CD4-positive, alpha-beta T cell treated with Interleukin-17A for 4 hours (primary cell): ENCODE measurements at regions not wholly inside any gene's neighbourhood (a gene's known extent, or its start where the extent isn't known, plus 50 kb on each side); places are given as distances from the start of the nearest gene placed in this dataset.
"Not testable (repeated sequence)": the region's sequence is repeated elsewhere in the genome, so short reads cannot be mapped to it uniquely, and the experiment has no call there.

Experiments
- DNase-seq: peaks from one replicate; pipeline ENCODE4 v3.0.0-alpha.2; 2020; ENCODE audit warnings: mixed read lengths

- not testable (repeated sequence) for DNase-seq
Observed at GRCh38 chr13:108074429-108074828, 140.9 kb downstream of the LIG4 start.

GRCh38 chr13:108070925-108071324 lies 144.4 kb downstream of the LIG4 start:
- no peak for DNase-seq

GRCh38 chr13:108070491-108070890 lies 144.8 kb downstream of the LIG4 start:
- peak; percentile 6 for DNase-seq

- no peak for DNase-seq
Observed at GRCh38 chr13:108069521-108070210, 145.7 kb downstream of the LIG4 start.

- not testable (repeated sequence) for DNase-seq
Observed at GRCh38 chr13:108064372-108064771, 151.0 kb downstream of the LIG4 start.

GRCh38 chr13:108060111-108060510 lies 155.2 kb downstream of the LIG4 start:
- no peak for DNase-seq

- no peak for DNase-seq
Observed at GRCh38 chr13:108056278-108056677, 159.1 kb downstream of the LIG4 start.

- DNase-seq: no peak
Observed at GRCh38 chr13:108049211-108049610, 166.1 kb downstream of the LIG4 start.

GRCh38 chr13:108044954-108045353 lies 170.4 kb downstream of the LIG4 start:
- no peak for DNase-seq

- DNase-seq: not testable (repeated sequence)
Observed at GRCh38 chr13:108042866-108043265, 172.5 kb downstream of the LIG4 start.

GRCh38 chr13:108037348-108037747 lies 178.0 kb downstream of the LIG4 start:
- DNase-seq: no peak

- no peak for DNase-seq
Observed at GRCh38 chr13:108036411-108036932, 178.9 kb downstream of the LIG4 start.

GRCh38 chr13:108034909-108035410 lies 180.4 kb downstream of the LIG4 start:
- no peak for DNase-seq

- DNase-seq: no peak
Observed at GRCh38 chr13:108033800-108034707, 181.3 kb downstream of the LIG4 start.

- no peak for DNase-seq
Observed at GRCh38 chr13:108031865-108032264, 183.5 kb downstream of the LIG4 start.

- no peak for DNase-seq
Observed at GRCh38 chr13:108030769-108031168, 184.6 kb downstream of the LIG4 start.

- no peak for DNase-seq
Observed at GRCh38 chr13:108026680-108027410, 188.5 kb downstream of the LIG4 start.

GRCh38 chr13:108020027-108020426 lies 195.3 kb downstream of the LIG4 start:
- DNase-seq: no peak

GRCh38 chr13:108018371-108018870 lies 196.9 kb downstream of the LIG4 start:
- no peak for DNase-seq

GRCh38 chr13:108006619-108007018 lies 208.7 kb downstream of the LIG4 start:
- no peak for DNase-seq

GRCh38 chr13:108005231-108005630 lies 210.1 kb downstream of the LIG4 start:
- no peak for DNase-seq

- DNase-seq: no peak
Observed at GRCh38 chr13:108003626-108004025, 211.7 kb downstream of the LIG4 start.

- no peak for DNase-seq
Observed at GRCh38 chr13:108000998-108001397, 214.3 kb downstream of the LIG4 start.
